GM12878 (cell line): ENCODE measurements at regions not wholly inside any gene's neighbourhood (a gene's known extent, or its start where the extent isn't known, plus 50 kb on each side); places are given as distances from the start of the nearest gene placed in this dataset.

Experiments used
- ATAC-seq: fragments of 200-7000 bp; cut with Tn5 transposase; 3 replicates; pipeline ENCODE4 v1.9.1; 2020; ENCODE audit warnings: mild to moderate bottlenecking, moderate library complexity
- BruUV-seq: library from RNA; stranded (reverse); fragments of 400-500 nt; replicated peaks from 2 replicates; lab custom pipeline; 2021; lab: Mats Ljungman, UMichigan
- CTCF ChIA-PET: fragments of 300-600 bp; sonication (Branson Sonifier 250); formaldehyde crosslinking; extraction: SDS; loops from one replicate; lab custom pipeline; 2021; ENCODE audit warnings: inconsistent platforms; lab: Yijun Ruan, JAX
- POLR2A ChIA-PET: fragments of 350-600 bp; formaldehyde crosslinking; extraction: SDS; loops from one replicate; lab custom pipeline; 2021; ENCODE audit warnings: inconsistent platforms; lab: Charles Lee
- RAD21 ChIA-PET: fragments of 300-600 bp; sonication (Branson Sonifier 250); formaldehyde crosslinking; loops from one replicate; lab custom pipeline; 2023; ENCODE audit warnings: antibody characterized with exemption; ENCODE audit not compliant: unreplicated experiment; lab: Charles Lee
- SMC1A ChIA-PET: fragments of 300-600 bp; sonication (Branson Sonifier 250); formaldehyde crosslinking; loops from one replicate; lab custom pipeline; 2023; ENCODE audit not compliant: unreplicated experiment, uncharacterized antibody; lab: Charles Lee
- DNase-seq: peaks from one replicate; pipeline ENCODE4 v3.0.0-alpha.2; 2011; ENCODE audit warnings: low read depth, low spot score
- FAIRE-seq: peaks from 3 replicates; lab custom pipeline; 2011; peaks lifted over from hg19 to GRCh38; lab: Jason Lieb, UNC
- H2AFZ ChIP-seq: 2 replicates; pipeline ENCODE4 v1.6.0; 2011; ENCODE audit warnings: low read depth, low read length, control low read depth; ENCODE audit not compliant: control insufficient read depth
- H3K27ac ChIP-seq: 2 replicates; pipeline ENCODE4 v1.5.1; 2011; ENCODE audit warnings: control low read depth; ENCODE audit not compliant: control insufficient read depth, insufficient read depth
- H3K27me3 ChIP-seq, 2 experiments: replicated peaks in 1 of 2; 2 replicates each; pipeline versions ENCODE4 v1.6.0 to v1.6.1; 2011; ENCODE audit warnings: low read length in 1 of 2; ENCODE audit not compliant: control insufficient read depth in 2 of 2, insufficient read depth in 2 of 2
- H3K36me3 ChIP-seq, 2 experiments: 2 replicates each; pipeline ENCODE4 v1.5.1; 2011; ENCODE audit warnings: low read length in 1 of 2; ENCODE audit not compliant: control insufficient read depth in 2 of 2, insufficient read depth in 2 of 2
- H3K4me1 ChIP-seq: 2 replicates; pipeline ENCODE4 v1.6.1; 2011; ENCODE audit warnings: mild to moderate bottlenecking, low read length, moderate library complexity, mixed read lengths; ENCODE audit not compliant: control insufficient read depth, insufficient read depth
- H3K4me2 ChIP-seq: 2 replicates; pipeline ENCODE4 v1.6.0; 2011; ENCODE audit warnings: control low read depth; ENCODE audit not compliant: control insufficient read depth, insufficient read depth
- H3K4me3 ChIP-seq: fragments of 200-600 bp; sonication (generic); 2 replicates; pipeline ENCODE4 v1.5.1; 2016
- H3K79me2 ChIP-seq: 2 replicates; pipeline ENCODE4 v1.6.0; 2011; ENCODE audit warnings: low read length; ENCODE audit not compliant: control insufficient read depth, insufficient read depth
- H3K9ac ChIP-seq: 2 replicates; pipeline ENCODE4 v1.8.0; 2011; ENCODE audit warnings: low read length, control low read depth, mixed read lengths; ENCODE audit not compliant: control insufficient read depth, insufficient read depth
- H3K9me3 ChIP-seq: replicated peaks from 3 replicates; pipeline ENCODE4 v1.5.1; 2011; ENCODE audit warnings: mild to moderate bottlenecking, low read length; ENCODE audit not compliant: control insufficient read depth, insufficient read depth
- H4K20me1 ChIP-seq: 2 replicates; pipeline ENCODE4 v1.6.0; 2011; ENCODE audit not compliant: control insufficient read depth, insufficient read depth
- CHD1 ChIP-seq: IDR thresholded peaks from 2 replicates; pipeline ENCODE4 v1.6.1; 2012; ENCODE audit warnings: low read depth, low read length, improper control_type of control experiment
- CHD2 ChIP-seq: IDR thresholded peaks from 2 replicates; pipeline ENCODE4 v1.6.1; 2011; ENCODE audit warnings: low read depth, low read length, improper control_type of control experiment, borderline replicate concordance
- CREB1 ChIP-seq: IDR thresholded peaks from 2 replicates; pipeline ENCODE4 v1.6.1; 2012; ENCODE audit warnings: low read depth, mild to moderate bottlenecking, inconsistent platforms
- CREM ChIP-seq: IDR thresholded peaks from 2 replicates; pipeline ENCODE4 v1.6.1; 2014; ENCODE audit warnings: antibody characterized with exemption, low read depth
- IKZF2 ChIP-seq, 2 experiments: fragments of 450-650 bp; IDR thresholded peaks; 2 replicates each; pipeline ENCODE4 v1.6.1; 2017; ENCODE audit warnings: mild to moderate bottlenecking in 2 of 2, moderate library complexity in 2 of 2
- JUNB ChIP-seq: IDR thresholded peaks from 2 replicates; pipeline ENCODE4 v1.6.1; 2016; ENCODE audit warnings: antibody characterized with exemption, mild to moderate bottlenecking
- MEF2B ChIP-seq: fragments of 450-650 bp; IDR thresholded peaks from 2 replicates; pipeline ENCODE4 v1.6.1; 2018; ENCODE audit warnings: mild to moderate bottlenecking, moderate library complexity; ENCODE audit not compliant: partially characterized antibody, poor library complexity, severe bottlenecking
- SIX5 ChIP-seq: IDR thresholded peaks from 2 replicates; pipeline ENCODE4 v1.6.1; 2011; ENCODE audit warnings: mild to moderate bottlenecking, low read depth, low read length, moderate library complexity; ENCODE audit not compliant: severe bottlenecking
- SMAD1 ChIP-seq: fragments of 450-650 bp; IDR thresholded peaks from 2 replicates; pipeline ENCODE4 v1.6.1; 2018; ENCODE audit warnings: mild to moderate bottlenecking, low read depth; ENCODE audit not compliant: partially characterized antibody
- YY1 ChIP-seq: IDR thresholded peaks from 2 replicates; pipeline ENCODE4 v1.6.1; 2011; ENCODE audit warnings: low read depth, mild to moderate bottlenecking, low read length
- ZNF274 ChIP-seq: IDR thresholded peaks from one replicate; pipeline ENCODE4 v1.8.0; 2011; ENCODE audit not compliant: insufficient read length, insufficient read depth
- WGBS: methylation state at CpG from one replicate; pipeline ENCODE4 v1.1.6; 2016; ENCODE audit warnings: low lambda C conversion rate; ENCODE audit not compliant: insufficient replicate concordance, insufficient coverage; ENCODE audit errors: missing lambda C conversion rate; 5-methylcytosine and 5-hydroxymethylcytosine counted together
- in situ Hi-C: fragments of 300-500 bp; cut with MboI; formaldehyde crosslinking; loops from 9 replicates; pipeline ENCODE4 v1.14.3; 2018; ENCODE audit warnings: mixed read lengths
- intact Hi-C: fragments of 100-400 bp; cut with micrococcal nuclease; formaldehyde crosslinking; loops from one replicate; pipeline ENCODE4 v1.14.2; 2022; ENCODE audit not compliant: unreplicated experiment
- TF ChIP-seq, protein P1 (sequence below): fragments of 450-650 bp; IDR thresholded peaks from 2 replicates; pipeline ENCODE4 v1.6.1; 2018; ENCODE audit warnings: borderline replicate concordance, mild to moderate bottlenecking; ENCODE audit not compliant: partially characterized antibody

DNA sequence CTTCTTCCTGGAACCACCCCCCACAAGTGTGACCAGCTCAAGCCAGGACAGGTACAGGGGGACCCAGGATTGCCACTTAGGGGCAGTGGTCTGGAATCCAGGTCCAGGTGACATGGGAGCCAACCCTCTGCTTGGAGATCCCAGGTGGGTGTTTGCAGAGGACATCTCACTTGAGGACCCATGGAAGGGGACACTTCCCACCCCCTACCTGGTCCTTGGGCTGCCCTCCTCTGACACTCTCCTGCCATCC, 145.5 kb downstream of the SEC14L1 start (continued):
- TF ChIP-seq CREB1, result no peak
- TF ChIP-seq IKZF2 (IDR thresholded peaks at IDR 0.05), result no peak
- TF ChIP-seq CHD2, result no peak
- TF ChIP-seq YY1, result no peak
- TF ChIP-seq SMAD1, result no peak
- TF ChIP-seq CHD1, result no peak
- no peak for TF ChIP-seq SIX5
- TF ChIP-seq ZNF274, result no peak
- TF ChIP-seq CREM, result no peak

DNA sequence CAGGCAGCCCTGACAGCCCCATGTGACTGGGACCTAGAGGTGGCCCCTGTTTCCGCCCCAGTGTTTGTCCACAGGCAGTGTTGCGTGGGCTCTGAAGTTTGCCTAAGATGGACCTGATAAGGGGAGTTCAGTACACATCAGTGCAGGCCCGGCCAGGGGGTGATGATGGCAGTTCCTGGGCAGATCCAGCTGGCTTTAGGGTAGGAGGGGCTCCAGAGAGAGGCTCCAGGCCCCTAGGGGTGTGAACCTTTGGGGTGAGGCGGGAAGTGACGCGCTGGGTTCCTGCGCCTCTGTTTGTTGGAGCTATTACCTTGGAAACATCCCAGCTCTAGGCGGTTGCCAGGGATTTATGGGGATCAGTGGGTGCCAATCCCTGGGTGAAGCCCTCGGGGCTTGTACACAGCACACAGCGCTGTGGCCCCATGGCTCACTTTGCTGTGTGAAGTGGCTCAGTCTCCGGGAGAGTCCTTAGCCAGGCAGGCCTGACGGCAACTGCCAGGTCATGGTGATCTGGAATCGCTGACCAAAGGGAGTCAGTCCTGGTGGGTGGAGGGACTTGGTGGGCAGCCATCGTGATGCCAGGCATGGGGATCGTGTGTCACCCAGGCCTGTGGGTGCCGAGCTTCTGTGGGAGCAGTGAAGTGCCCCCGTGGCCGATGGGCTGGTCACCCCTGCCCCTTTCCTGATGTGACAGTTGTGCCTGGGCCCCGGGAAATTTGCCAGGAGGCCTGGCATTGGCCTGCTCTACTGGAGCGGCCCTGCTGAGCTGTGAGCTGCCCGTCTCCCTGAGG, 146.1 kb downstream of the SEC14L1 start:
- no peak for FAIRE-seq
- SMC1A ChIA-PET, result no interaction called here

More for the DNA sequence above, 146.1 kb downstream of the SEC14L1 start:
- Histone ChIP-seq H2AFZ (no peak overlapping the region), H4K20me1 (no peaks in the 10 kb centered on the region), H3K27ac (no peak overlapping the region), H3K4me2 (no peak overlapping the region), H3K27me3 (no peaks in the 10 kb centered on the region), H3K4me3 (no peak overlapping the region), H3K9me3 (no peaks in the 10 kb centered on the region), H3K4me1 (peaks cover 13% of the 10 kb centered on the region; the same call in 1 of the 2 replicates), H3K79me2 (peaks cover 10% of the 10 kb centered on the region), H3K36me3 (no peaks in the 10 kb centered on the region), H3K9ac (no peak overlapping the region)
- DNase-seq (no peak), ATAC-seq (no peak)
- ChIA-PET POLR2A (no interaction called here), RAD21 (no interaction called here), CTCF (interaction anchor here (1.4 kb wide), 1 partner anchor 38 kb away, joined by 4 read pairs; no protein-coding TSS in a partner anchor)
- BruUV-seq, result no TSS peak
- in situ Hi-C loops (no loop called here), intact Hi-C loops (no loop called here)
- 86% methylated on average over 21 of the region's 21 CpGs for WGBS
- TF ChIP-seq JUNB, result no peak
- no peak for TF ChIP-seq ZNF274
- TF ChIP-seq, protein P1, sequence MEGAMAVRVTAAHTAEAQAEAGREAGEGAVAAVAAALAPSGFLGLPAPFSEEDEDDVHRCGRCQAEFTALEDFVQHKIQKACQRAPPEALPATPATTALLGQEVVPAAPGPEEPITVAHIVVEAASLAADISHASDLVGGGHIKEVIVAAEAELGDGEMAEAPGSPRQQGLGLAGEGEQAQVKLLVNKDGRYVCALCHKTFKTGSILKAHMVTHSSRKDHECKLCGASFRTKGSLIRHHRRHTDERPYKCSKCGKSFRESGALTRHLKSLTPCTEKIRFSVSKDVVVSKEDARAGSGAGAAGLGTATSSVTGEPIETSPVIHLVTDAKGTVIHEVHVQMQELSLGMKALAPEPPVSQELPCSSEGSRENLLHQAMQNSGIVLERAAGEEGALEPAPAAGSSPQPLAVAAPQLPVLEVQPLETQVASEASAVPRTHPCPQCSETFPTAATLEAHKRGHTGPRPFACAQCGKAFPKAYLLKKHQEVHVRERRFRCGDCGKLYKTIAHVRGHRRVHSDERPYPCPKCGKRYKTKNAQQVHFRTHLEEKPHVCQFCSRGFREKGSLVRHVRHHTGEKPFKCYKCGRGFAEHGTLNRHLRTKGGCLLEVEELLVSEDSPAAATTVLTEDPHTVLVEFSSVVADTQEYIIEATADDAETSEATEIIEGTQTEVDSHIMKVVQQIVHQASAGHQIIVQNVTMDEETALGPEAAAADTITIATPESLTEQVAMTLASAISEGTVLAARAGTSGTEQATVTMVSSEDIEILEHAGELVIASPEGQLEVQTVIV, result no peak
- no peak for TF ChIP-seq MEF2B
